Endothelial cell of umbilical vein (primary cell): ENCODE measurements at regions not wholly inside any gene's neighbourhood (a gene's known extent, or its start where the extent isn't known, plus 50 kb on each side); places are given as distances from the start of the nearest gene placed in this dataset.

ENCODE experiments used
- BruUV-seq: library from RNA; stranded (reverse); fragments of 400-500 nt; replicated peaks from 2 replicates; lab custom pipeline; 2021; lab: Mats Ljungman, UMichigan
- CTCF ChIA-PET: fragments of 300-600, 350-600 bp; sonication (Branson Sonifier 250); formaldehyde crosslinking; loops from one replicate; lab custom pipeline; 2021; ENCODE audit warnings: antibody characterized with exemption, inconsistent platforms; lab: Charles Lee
- POLR2A ChIA-PET: fragments of 300-600, 350-600 bp; sonication (Branson Sonifier 250); formaldehyde crosslinking; loops from one replicate; lab custom pipeline; 2021; ENCODE audit warnings: antibody characterized with exemption, inconsistent platforms; lab: Charles Lee
- DNase-seq: peaks from one replicate; pipeline ENCODE4 v3.0.0-alpha.2; 2011; ENCODE audit warnings: low read depth, low spot score
- FAIRE-seq: peaks from 2 replicates; lab custom pipeline; 2011; peaks lifted over from hg19 to GRCh38; lab: Jason Lieb, UNC
- H2AFZ ChIP-seq: 2 replicates; pipeline ENCODE4 v1.6.0; 2012; ENCODE audit warnings: low read depth, low read length, control low read depth, inconsistent platforms
- H3K27ac ChIP-seq: 2 replicates; pipeline ENCODE4 v1.5.1; 2011; ENCODE audit warnings: low read depth, mild to moderate bottlenecking, control low read depth, low read length, moderate library complexity; ENCODE audit not compliant: insufficient read depth
- H3K27me3 ChIP-seq, 2 experiments: 2 replicates each; pipeline versions ENCODE4 v1.6.0 to v1.6.1; 2011; ENCODE audit warnings: low read length in 2 of 2, mixed read lengths in 1 of 2; ENCODE audit not compliant: control insufficient read depth in 2 of 2, insufficient read depth in 2 of 2
- H3K36me3 ChIP-seq, 2 experiments: 2 replicates in 1 of 2; 3 replicates in 1 of 2; pipeline ENCODE4 v1.5.1; 2011; ENCODE audit warnings: low read length in 2 of 2, mild to moderate bottlenecking in 1 of 2, moderate library complexity in 1 of 2; ENCODE audit not compliant: control insufficient read depth in 2 of 2, insufficient read depth in 2 of 2; ENCODE audit errors: extremely low read depth in 1 of 2
- H3K4me1 ChIP-seq: 3 replicates; pipeline ENCODE4 v1.5.1; 2011; ENCODE audit warnings: mild to moderate bottlenecking, low read length; ENCODE audit not compliant: control insufficient read depth, insufficient read depth; ENCODE audit errors: extremely low read depth
- H3K4me2 ChIP-seq: 2 replicates; pipeline ENCODE4 v1.6.1; 2011; ENCODE audit warnings: low read length, control low read depth, mixed read lengths; ENCODE audit not compliant: insufficient read depth
- H3K4me3 ChIP-seq, 3 experiments: fragments of 200-600 bp in 1 of 3; sonication (generic), shearing (Covaris generic) in 1 of 3; replicated peaks in 1 of 3; 2 replicates each; pipeline ENCODE4 v1.5.1; 2011 to 2016; ENCODE audit warnings: control low read depth in 3 of 3, low read length in 3 of 3, mild to moderate bottlenecking in 2 of 3, inconsistent platforms in 1 of 3, low read depth in 1 of 3, moderate library complexity in 1 of 3; ENCODE audit not compliant: insufficient read depth in 1 of 3
- H3K79me2 ChIP-seq: 2 replicates; pipeline ENCODE4 v1.6.0; 2012; ENCODE audit warnings: low read length, inconsistent platforms; ENCODE audit not compliant: control insufficient read depth, insufficient read depth
- H3K9ac ChIP-seq: replicated peaks from 2 replicates; pipeline ENCODE3; 2011; ENCODE audit warnings: low read length, control low read depth; ENCODE audit not compliant: insufficient read depth; ENCODE audit errors: extremely low read depth
- H3K9me1 ChIP-seq: replicated peaks from 3 replicates; pipeline ENCODE4 v1.6.0; 2011; ENCODE audit warnings: mild to moderate bottlenecking, low read length; ENCODE audit not compliant: control insufficient read depth, insufficient read depth; ENCODE audit errors: extremely low read depth
- H3K9me3 ChIP-seq: replicated peaks from 2 replicates; pipeline ENCODE4 v1.5.1; 2012; ENCODE audit warnings: low read length, inconsistent platforms; ENCODE audit not compliant: control insufficient read depth, insufficient read depth
- H4K20me1 ChIP-seq: replicated peaks from 2 replicates; pipeline ENCODE3; 2011; ENCODE audit warnings: mild to moderate bottlenecking, low read length; ENCODE audit not compliant: control insufficient read depth, insufficient read depth; ENCODE audit errors: extremely low read depth
- CTCF ChIP-seq, 2 donors: IDR thresholded peaks; 1 replicate in 1 of 2; 2 replicates in 1 of 2; pipeline ENCODE4 v1.5.1; 2011; ENCODE audit warnings: low read length in 2 of 2, mild to moderate bottlenecking in 2 of 2, moderate library complexity in 2 of 2, control low read depth in 1 of 2, inconsistent platforms in 1 of 2, low read depth in 1 of 2; ENCODE audit not compliant: insufficient read depth in 1 of 2; ENCODE audit errors: extremely low read depth in 1 of 2
- EZH2 ChIP-seq: IDR thresholded peaks from 2 replicates; pipeline ENCODE4 v1.6.1; 2012; ENCODE audit warnings: borderline replicate concordance, low read depth, mild to moderate bottlenecking, moderate library complexity, low read length, inconsistent platforms; ENCODE audit not compliant: severe bottlenecking
- FOS ChIP-seq: IDR thresholded peaks from 2 replicates; pipeline ENCODE4 v1.6.1; 2011; ENCODE audit warnings: mild to moderate bottlenecking, low read length, moderate library complexity, borderline replicate concordance; ENCODE audit not compliant: insufficient read depth
- GATA2 ChIP-seq: IDR thresholded peaks from 2 replicates; pipeline ENCODE4 v1.7.0; 2011; ENCODE audit warnings: low read depth, mild to moderate bottlenecking, moderate library complexity, mixed read lengths, low read length; ENCODE audit not compliant: insufficient read length, insufficient read depth
- JUN ChIP-seq: IDR thresholded peaks from 2 replicates; pipeline ENCODE4 v1.6.1; 2011; ENCODE audit warnings: borderline replicate concordance, low read depth; ENCODE audit not compliant: insufficient read length, insufficient read depth
- MYC ChIP-seq: IDR thresholded peaks from one replicate; pipeline ENCODE4 v1.6.1; 2011; ENCODE audit warnings: mild to moderate bottlenecking, low read depth, low read length
- POLR2A ChIP-seq: IDR thresholded peaks from 2 replicates; pipeline ENCODE4 v1.6.1; 2012; ENCODE audit warnings: low read depth, mild to moderate bottlenecking, control low read depth, low read length
- POLR2AphosphoS5 ChIP-seq: IDR thresholded peaks from 2 replicates; pipeline ENCODE4 v1.6.1; 2012; ENCODE audit warnings: low read depth, mild to moderate bottlenecking, control low read depth, low read length, moderate library complexity; ENCODE audit not compliant: insufficient read depth
- dilution Hi-C: fragments of 300-500 bp; cut with MboI; formaldehyde crosslinking; loops from one replicate; pipeline ENCODE4 v1.15.0; 2019; ENCODE audit warnings: low sequenced_read_pairs; ENCODE audit not compliant: extremely low pct_ligation_motif_present
- intact Hi-C: fragments of 100-400 bp; cut with micrococcal nuclease; formaldehyde crosslinking; loops from one replicate; pipeline ENCODE4 v1.10.0; 2022
- TF ChIP-seq, protein P1 (sequence below): IDR thresholded peaks from 2 replicates; pipeline ENCODE4 v1.6.1; 2011; ENCODE audit not compliant: insufficient read depth, insufficient read length

DNA sequence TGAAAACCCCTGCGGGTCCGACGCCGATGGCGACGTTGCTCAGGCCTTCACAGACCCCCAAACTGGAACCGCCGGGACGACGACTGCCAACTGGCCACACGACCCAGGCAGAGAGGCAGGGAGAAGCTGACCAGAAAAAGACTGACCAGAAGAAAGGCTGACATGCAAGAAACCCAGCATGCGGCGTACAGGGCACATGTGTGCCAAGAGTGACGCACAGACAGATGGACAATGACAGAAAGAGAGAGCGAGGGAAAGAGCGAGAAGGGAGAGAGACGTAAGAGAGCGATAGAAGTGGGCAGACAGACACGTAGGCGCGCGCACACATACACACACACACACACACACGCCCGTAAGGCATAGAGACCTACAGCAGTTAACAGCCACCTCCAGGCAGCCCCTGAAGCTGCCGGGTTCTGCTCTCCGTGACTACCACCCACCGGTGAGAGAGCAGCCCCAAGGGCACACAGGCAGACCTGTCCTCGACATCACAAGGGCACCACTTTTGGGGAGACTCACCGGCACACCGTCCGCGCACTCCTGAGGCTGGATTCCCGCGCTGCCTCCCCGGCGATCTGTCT, 67.2 kb upstream of the ZNF527 start:
- dilution Hi-C loops (no loop called here), intact Hi-C loops (no loop called here)
- DNase-seq (no peak), FAIRE-seq (no peak)
- no peaks in the 10 kb centered on the region for H3K4me1 ChIP-seq
- H3K4me2 ChIP-seq: no peak overlapping the region
- no peak overlapping the region for H3K27ac ChIP-seq
- TF ChIP-seq GATA2 (no peak), MYC (no peak), POLR2AphosphoS5 (no peak), EZH2 (no peak), JUN (no peak)
- H4K20me1 ChIP-seq: no peaks in the 10 kb centered on the region
- H3K4me3 ChIP-seq: peak overlapping the region in 1 of 3 experiments; percentile 30
- no peaks in the 10 kb centered on the region for H3K27me3 ChIP-seq
- ChIA-PET POLR2A (no interaction called here), CTCF (no interaction called here)
- no peak overlapping the region for H3K9ac ChIP-seq
- no peaks in the 10 kb centered on the region for H3K36me3 ChIP-seq
- BruUV-seq: no TSS peak
- H3K79me2 ChIP-seq: no peaks in the 10 kb centered on the region
- H3K9me3 ChIP-seq: peaks cover 3% of the 10 kb centered on the region
- no peaks in the 10 kb centered on the region for H3K9me1 ChIP-seq
- no peak overlapping the region for H2AFZ ChIP-seq

- TF ChIP-seq MYC (no peak), JUN (no peak), POLR2AphosphoS5 (no peak), POLR2A (no peak), CTCF (IDR thresholded peaks at IDR 0.05; ENCODE audit: extremely low read depth in 1 of 2, insufficient read depth in 1 of 2, low read depth in 1 of 2, low read length in 2 of 2) (no peak), FOS (no peak), GATA2 (no peak), EZH2 (no peak)
- TF ChIP-seq, protein P1, sequence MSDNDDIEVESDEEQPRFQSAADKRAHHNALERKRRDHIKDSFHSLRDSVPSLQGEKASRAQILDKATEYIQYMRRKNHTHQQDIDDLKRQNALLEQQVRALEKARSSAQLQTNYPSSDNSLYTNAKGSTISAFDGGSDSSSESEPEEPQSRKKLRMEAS: no peak
- Histone ChIP-seq H3K36me3 (no peaks in the 10 kb centered on the region), H3K9me1 (no peaks in the 10 kb centered on the region), H3K79me2 (no peaks in the 10 kb centered on the region), H3K9ac (no peak overlapping the region), H3K4me2 (no peak overlapping the region), H4K20me1 (no peaks in the 10 kb centered on the region), H2AFZ (peak overlapping the region; percentile 9), H3K4me1 (no peaks in the 10 kb centered on the region), H3K27me3 (no peaks in the 10 kb centered on the region), H3K4me3 (peak overlapping the region in 1 of 3 experiments; percentile 30), H3K27ac (no peak overlapping the region), H3K9me3 (peaks cover 3% of the 10 kb centered on the region)
- POLR2A ChIA-PET: no interaction called here
- no peak for DNase-seq
- dilution Hi-C loops: no loop called here
- intact Hi-C loops: no loop called here
- CTCF ChIA-PET: no interaction called here
- FAIRE-seq: no peak
- no TSS peak for BruUV-seq
Measured at GRCh38 chr19:37304190-37304883, 66.6 kb upstream of the ZNF527 start.
